ENCODE measurements at regions not wholly inside any gene's neighbourhood (a gene's known extent, or its start where the extent isn't known, plus 50 kb on each side); places are given as distances from the start of the nearest gene placed in this dataset.

GRCh38 chr12:102618197-102618877 is 138.0 kb upstream of the IGF1 start:
- Histone ChIP-seq H3K4me3 (ENCODE audit: low read length) (no peak overlapping the region), H3K4me1 (ENCODE audit: insufficient read depth, low read length) (no peaks in the 10 kb centered on the region), H3K9me3 (ENCODE audit: insufficient read depth, low read depth, low read length) (no peaks in the 10 kb centered on the region), H3K27ac (ENCODE audit: low read length) (no peak overlapping the region), H3K9ac (ENCODE audit: low read depth, low read length) (no peak overlapping the region), H3K27me3 (ENCODE audit: insufficient read depth, low read length) (no peaks in the 10 kb centered on the region), H3K36me3 (ENCODE audit: insufficient read depth, low read depth, low read length) (no peaks in the 10 kb centered on the region)

GRCh38 chr12:102616692-102617091 is 136.3 kb upstream of the IGF1 start:
- no peak overlapping the region for H3K9ac ChIP-seq (ENCODE audit: low read depth, low read length)
- H3K36me3 ChIP-seq (ENCODE audit: insufficient read depth, low read depth, low read length) = no peaks in the 10 kb centered on the region

GRCh38 chr12:102611995-102612394 is 131.6 kb upstream of the IGF1 start:
- Histone ChIP-seq H3K27me3 (ENCODE audit: insufficient read depth, low read length) (no peaks in the 10 kb centered on the region), H3K27ac (ENCODE audit: low read length) (peak overlapping the region; percentile 27), H3K36me3 (ENCODE audit: insufficient read depth, low read depth, low read length) (no peaks in the 10 kb centered on the region), H3K9me3 (ENCODE audit: insufficient read depth, low read depth, low read length) (no peaks in the 10 kb centered on the region), H3K9ac (ENCODE audit: low read depth, low read length) (0 out of 2 replicates have a peak overlapping the region, but pooled peaks have one; percentile 15), H3K4me1 (ENCODE audit: insufficient read depth, low read length) (peaks cover 15% of the 10 kb centered on the region; the same call in 1 of the 2 replicates), H3K4me3 (ENCODE audit: low read length) (peak overlapping the region; percentile 51; the same call in 1 of the 2 replicates)

More at GRCh38 chr12:102616692-102617091, 136.3 kb upstream of the IGF1 start:
- Histone ChIP-seq H3K4me3 (ENCODE audit: low read length) (no peak overlapping the region), H3K9me3 (ENCODE audit: insufficient read depth, low read depth, low read length) (no peaks in the 10 kb centered on the region), H3K27me3 (ENCODE audit: insufficient read depth, low read length) (no peaks in the 10 kb centered on the region), H3K4me1 (ENCODE audit: insufficient read depth, low read length) (peaks cover 7% of the 10 kb centered on the region; the same call in 1 of the 2 replicates), H3K27ac (ENCODE audit: low read length) (no peak overlapping the region)

GRCh38 chr12:102609996-102610395 is 129.6 kb upstream of the IGF1 start:
- Histone ChIP-seq H3K36me3 (ENCODE audit: insufficient read depth, low read depth, low read length) (no peaks in the 10 kb centered on the region), H3K9me3 (ENCODE audit: insufficient read depth, low read depth, low read length) (no peaks in the 10 kb centered on the region), H3K4me3 (ENCODE audit: low read length) (no peak overlapping the region), H3K27me3 (ENCODE audit: insufficient read depth, low read length) (no peaks in the 10 kb centered on the region), H3K9ac (ENCODE audit: low read depth, low read length) (no peak overlapping the region), H3K27ac (ENCODE audit: low read length) (no peak overlapping the region), H3K4me1 (ENCODE audit: insufficient read depth, low read length) (peaks cover 15% of the 10 kb centered on the region; the same call in 1 of the 2 replicates)

- H3K4me1 ChIP-seq (ENCODE audit: insufficient read depth, low read length) = no peaks in the 10 kb centered on the region
- H3K27ac ChIP-seq (ENCODE audit: low read length) = no peak overlapping the region
- H3K27me3 ChIP-seq (ENCODE audit: insufficient read depth, low read length) = no peaks in the 10 kb centered on the region
- no peaks in the 10 kb centered on the region for H3K9me3 ChIP-seq (ENCODE audit: insufficient read depth, low read depth, low read length)
- no peak overlapping the region for H3K4me3 ChIP-seq (ENCODE audit: low read length)
- no peaks in the 10 kb centered on the region for H3K36me3 ChIP-seq (ENCODE audit: insufficient read depth, low read depth, low read length)
- H3K9ac ChIP-seq (ENCODE audit: low read depth, low read length) = no peak overlapping the region
Measured at GRCh38 chr12:102603021-102603420, 122.7 kb upstream of the IGF1 start.

- Histone ChIP-seq H3K4me3 (ENCODE audit: low read length) (no peak overlapping the region), H3K9ac (ENCODE audit: low read depth, low read length) (no peak overlapping the region), H3K27me3 (ENCODE audit: insufficient read depth, low read length) (no peaks in the 10 kb centered on the region), H3K36me3 (ENCODE audit: insufficient read depth, low read depth, low read length) (no peaks in the 10 kb centered on the region), H3K27ac (ENCODE audit: low read length) (no peak overlapping the region), H3K9me3 (ENCODE audit: insufficient read depth, low read depth, low read length) (no peaks in the 10 kb centered on the region), H3K4me1 (ENCODE audit: insufficient read depth, low read length) (no peaks in the 10 kb centered on the region)
Measured at GRCh38 chr12:102602521-102602920, 122.2 kb upstream of the IGF1 start.

GRCh38 chr12:102601621-102602020 is 121.3 kb upstream of the IGF1 start:
- Histone ChIP-seq H3K36me3 (ENCODE audit: insufficient read depth, low read depth, low read length) (no peaks in the 10 kb centered on the region), H3K9me3 (ENCODE audit: insufficient read depth, low read depth, low read length) (no peaks in the 10 kb centered on the region), H3K27ac (ENCODE audit: low read length) (no peak overlapping the region), H3K4me3 (ENCODE audit: low read length) (no peak overlapping the region), H3K9ac (ENCODE audit: low read depth, low read length) (no peak overlapping the region), H3K4me1 (ENCODE audit: insufficient read depth, low read length) (no peaks in the 10 kb centered on the region), H3K27me3 (ENCODE audit: insufficient read depth, low read length) (no peaks in the 10 kb centered on the region)

- no peaks in the 10 kb centered on the region for H3K4me1 ChIP-seq (ENCODE audit: insufficient read depth, low read length)
- no peaks in the 10 kb centered on the region for H3K27me3 ChIP-seq (ENCODE audit: insufficient read depth, low read length)
- no peaks in the 10 kb centered on the region for H3K36me3 ChIP-seq (ENCODE audit: insufficient read depth, low read depth, low read length)
- no peaks in the 10 kb centered on the region for H3K9me3 ChIP-seq (ENCODE audit: insufficient read depth, low read depth, low read length)
- no peak overlapping the region for H3K27ac ChIP-seq (ENCODE audit: low read length)
- no peak overlapping the region for H3K4me3 ChIP-seq (ENCODE audit: low read length)
- no peak overlapping the region for H3K9ac ChIP-seq (ENCODE audit: low read depth, low read length)
Measured at GRCh38 chr12:102596687-102597086, 116.3 kb upstream of the IGF1 start.

GRCh38 chr12:102596031-102596430 is 115.7 kb upstream of the IGF1 start:
- H3K4me1 ChIP-seq (ENCODE audit: insufficient read depth, low read length) = no peaks in the 10 kb centered on the region
- no peaks in the 10 kb centered on the region for H3K9me3 ChIP-seq (ENCODE audit: insufficient read depth, low read depth, low read length)
- H3K36me3 ChIP-seq (ENCODE audit: insufficient read depth, low read depth, low read length) = no peaks in the 10 kb centered on the region
- no peaks in the 10 kb centered on the region for H3K27me3 ChIP-seq (ENCODE audit: insufficient read depth, low read length)
- H3K27ac ChIP-seq (ENCODE audit: low read length) = no peak overlapping the region
- H3K9ac ChIP-seq (ENCODE audit: low read depth, low read length) = no peak overlapping the region
- H3K4me3 ChIP-seq (ENCODE audit: low read length) = no peak overlapping the region

GRCh38 chr12:102595315-102595714 is 115.0 kb upstream of the IGF1 start:
- no peak overlapping the region for H3K9ac ChIP-seq (ENCODE audit: low read depth, low read length)
- no peaks in the 10 kb centered on the region for H3K36me3 ChIP-seq (ENCODE audit: insufficient read depth, low read depth, low read length)
- H3K27ac ChIP-seq (ENCODE audit: low read length) = no peak overlapping the region
- H3K9me3 ChIP-seq (ENCODE audit: insufficient read depth, low read depth, low read length) = no peaks in the 10 kb centered on the region
- no peaks in the 10 kb centered on the region for H3K27me3 ChIP-seq (ENCODE audit: insufficient read depth, low read length)
- no peak overlapping the region for H3K4me3 ChIP-seq (ENCODE audit: low read length)
- no peaks in the 10 kb centered on the region for H3K4me1 ChIP-seq (ENCODE audit: insufficient read depth, low read length)

- Histone ChIP-seq H3K9me3 (ENCODE audit: insufficient read depth, low read depth, low read length) (no peaks in the 10 kb centered on the region), H3K27me3 (ENCODE audit: insufficient read depth, low read length) (no peaks in the 10 kb centered on the region)
Measured at GRCh38 chr12:102593134-102593533, 112.8 kb upstream of the IGF1 start.

GRCh38 chr12:102592134-102592533 is 111.8 kb upstream of the IGF1 start:
- no peaks in the 10 kb centered on the region for H3K27me3 ChIP-seq (ENCODE audit: insufficient read depth, low read length)
- no peak overlapping the region for H3K4me3 ChIP-seq (ENCODE audit: low read length)
- H3K4me1 ChIP-seq (ENCODE audit: insufficient read depth, low read length) = no peaks in the 10 kb centered on the region
- H3K9ac ChIP-seq (ENCODE audit: low read depth, low read length) = no peak overlapping the region
- no peaks in the 10 kb centered on the region for H3K36me3 ChIP-seq (ENCODE audit: insufficient read depth, low read depth, low read length)
- no peaks in the 10 kb centered on the region for H3K9me3 ChIP-seq (ENCODE audit: insufficient read depth, low read depth, low read length)
- no peak overlapping the region for H3K27ac ChIP-seq (ENCODE audit: low read length)

More at GRCh38 chr12:102593134-102593533, 112.8 kb upstream of the IGF1 start:
- Histone ChIP-seq H3K27ac (ENCODE audit: low read length) (no peak overlapping the region), H3K4me1 (ENCODE audit: insufficient read depth, low read length) (no peaks in the 10 kb centered on the region), H3K9ac (ENCODE audit: low read depth, low read length) (no peak overlapping the region), H3K36me3 (ENCODE audit: insufficient read depth, low read depth, low read length) (no peaks in the 10 kb centered on the region), H3K4me3 (ENCODE audit: low read length) (no peak overlapping the region)

All from iPS-20b (cell line).